ENCODE measurements at regions not wholly inside any gene's neighbourhood (a gene's known extent, or its start where the extent isn't known, plus 50 kb on each side); places are given as distances from the start of the nearest gene placed in this dataset.

- Histone ChIP-seq H3K27me3 (ENCODE audit: control insufficient read depth, insufficient read depth, low read length) (no peaks in the 10 kb centered on the region), H3K9me3 (ENCODE audit: control insufficient read depth, insufficient read depth, low read depth, low read length) (no peaks in the 10 kb centered on the region), H3K36me3 (ENCODE audit: control insufficient read depth, insufficient read depth, low read length) (no peaks in the 10 kb centered on the region), H3K4me3 (ENCODE audit: low read depth in 2 of 2, low read length in 2 of 2) (no peak overlapping the region), H3K4me1 (ENCODE audit: control insufficient read depth, insufficient read depth, low read length) (no peaks in the 10 kb centered on the region), H3K27ac (ENCODE audit: low read length) (no peak overlapping the region)
- TF ChIP-seq TCF7L2 (IDR thresholded peaks at IDR 0.05; ENCODE audit: low read depth, low read length) (no peak), SIN3A (IDR thresholded peaks at IDR 0.05; ENCODE audit: borderline replicate concordance, insufficient read depth, low read depth, low read length) (no peak), POLR2AphosphoS5 (IDR thresholded peaks at IDR 0.05; ENCODE audit: low read depth, low read length) (no peak), REST (IDR thresholded peaks at IDR 0.05; ENCODE audit: insufficient read depth in 1 of 2, low read depth in 2 of 2, low read length in 1 of 2) (no peak), CTCF (IDR thresholded peaks at IDR 0.05) (no peak)
- DNase-seq (ENCODE audit: low read depth, low spot score) = no peak
- intact Hi-C loops (cut with micrococcal nuclease; ENCODE audit: unreplicated experiment) = no loop called here
- in situ Hi-C loops (cut with HindIII; ENCODE audit: low pct_unique_long_range_greater_than_20kb, low sequenced_read_pairs) = no loop called here
- CTCF ChIA-PET = no interaction called here
- ATAC-seq = no peak
- POLR2A ChIA-PET = no interaction called here
- no TSS peak for BruUV-seq (replicated peaks)
Measured at GRCh38 chr2:167484875-167485274, 596.6 kb downstream of the XIRP2 start.

- no TSS peak for BruUV-seq (replicated peaks)
- POLR2A ChIA-PET = no interaction called here
- CTCF ChIA-PET = no interaction called here
- intact Hi-C loops (cut with micrococcal nuclease; ENCODE audit: unreplicated experiment) = no loop called here
- Histone ChIP-seq H3K4me1 (ENCODE audit: control insufficient read depth, insufficient read depth, low read length) (no peaks in the 10 kb centered on the region), H3K9me3 (ENCODE audit: control insufficient read depth, insufficient read depth, low read depth, low read length) (no peaks in the 10 kb centered on the region), H3K36me3 (ENCODE audit: control insufficient read depth, insufficient read depth, low read length) (no peaks in the 10 kb centered on the region), H3K27ac (ENCODE audit: low read length) (no peak overlapping the region), H3K4me3 (ENCODE audit: low read depth in 2 of 2, low read length in 2 of 2) (peak overlapping the region in 1 of 2 experiments; percentile 40; a peak in 2 of 4 replicates), H3K27me3 (ENCODE audit: control insufficient read depth, insufficient read depth, low read length) (no peaks in the 10 kb centered on the region)
- in situ Hi-C loops (cut with HindIII; ENCODE audit: low pct_unique_long_range_greater_than_20kb, low sequenced_read_pairs) = no loop called here
- no peak for DNase-seq (ENCODE audit: low read depth, low spot score)
- ATAC-seq = no peak
- no peak for TF ChIP-seq TCF7L2 (IDR thresholded peaks at IDR 0.05; ENCODE audit: low read depth, low read length)
- TF ChIP-seq REST (IDR thresholded peaks at IDR 0.05; ENCODE audit: insufficient read depth in 1 of 2, low read depth in 2 of 2, low read length in 1 of 2) = no peak
- TF ChIP-seq CTCF (IDR thresholded peaks at IDR 0.05) = no peak
- no peak for TF ChIP-seq POLR2AphosphoS5 (IDR thresholded peaks at IDR 0.05; ENCODE audit: low read depth, low read length)
- TF ChIP-seq SIN3A (IDR thresholded peaks at IDR 0.05; ENCODE audit: borderline replicate concordance, insufficient read depth, low read depth, low read length) = no peak
Measured at GRCh38 chr2:167480986-167481309, 592.7 kb downstream of the XIRP2 start.
